CD4-positive, alpha-beta T cell treated with Interleukin-15 for 1 hour (primary cell): ENCODE measurements at regions not wholly inside any gene's neighbourhood (a gene's known extent, or its start where the extent isn't known, plus 50 kb on each side); places are given as distances from the start of the nearest gene placed in this dataset.

Experiments
- DNase-seq: peaks from one replicate; pipeline ENCODE4 v3.0.0-alpha.2; 2020

GRCh38 chr12:91918431-91918830, 227.2 kb downstream of the BTG1 start:
- no peak for DNase-seq

- DNase-seq = no peak
These were observed 230.9 kb downstream of the BTG1 start for GRCh38 chr12:91914701-91915100.

- DNase-seq = no peak
These were observed 232.0 kb downstream of the BTG1 start for GRCh38 chr12:91913651-91914050.

GRCh38 chr12:91913124-91913523, 232.5 kb downstream of the BTG1 start:
- DNase-seq = no peak

GRCh38 chr12:91912178-91912577, 233.5 kb downstream of the BTG1 start:
- DNase-seq = no peak

- DNase-seq = no peak
These were observed 234.7 kb downstream of the BTG1 start for GRCh38 chr12:91910871-91911388.

DNA sequence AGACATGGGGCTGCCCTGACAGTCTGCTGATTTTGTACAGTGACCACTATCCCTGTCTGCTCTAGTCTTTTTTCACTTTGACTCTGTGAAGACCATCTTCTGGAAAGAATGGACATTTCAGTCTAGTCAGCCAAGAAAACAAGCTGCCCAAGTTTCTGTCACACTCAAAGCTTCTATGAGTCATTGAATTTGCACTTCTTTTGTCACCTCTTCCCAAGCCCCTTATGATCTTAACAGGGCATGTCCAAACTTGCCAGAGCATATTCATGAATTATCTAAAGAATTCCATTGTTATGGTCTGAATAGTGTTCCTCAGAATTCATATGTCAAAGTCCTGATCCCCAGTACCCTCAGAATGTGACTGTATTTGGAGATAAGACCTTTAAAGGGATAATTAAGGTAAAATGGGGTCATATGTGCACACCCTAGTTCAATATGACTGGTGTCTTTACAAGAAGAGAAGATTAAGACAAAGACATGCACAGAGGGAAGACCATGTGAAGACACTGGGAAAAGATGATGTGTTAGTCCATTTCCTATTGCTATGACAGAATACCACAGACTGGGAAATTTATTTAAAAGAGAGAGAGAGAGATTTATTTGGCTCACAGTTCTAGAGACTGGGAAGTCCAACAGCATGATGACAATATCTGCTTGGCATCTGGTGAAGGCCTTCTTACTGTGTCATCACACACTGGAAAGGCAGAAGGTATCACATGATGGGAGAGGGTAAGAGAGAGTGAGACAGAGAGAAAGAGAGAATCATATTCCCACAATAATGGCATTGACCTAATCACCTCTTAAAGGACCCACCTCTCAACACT, 242.6 kb downstream of the BTG1 start:
- no peak for DNase-seq

- no peak for DNase-seq
These were observed 244.1 kb downstream of the BTG1 start for GRCh38 chr12:91901381-91902074.

- no peak for DNase-seq
These were observed 244.7 kb downstream of the BTG1 start for GRCh38 chr12:91900971-91901370.

DNA sequence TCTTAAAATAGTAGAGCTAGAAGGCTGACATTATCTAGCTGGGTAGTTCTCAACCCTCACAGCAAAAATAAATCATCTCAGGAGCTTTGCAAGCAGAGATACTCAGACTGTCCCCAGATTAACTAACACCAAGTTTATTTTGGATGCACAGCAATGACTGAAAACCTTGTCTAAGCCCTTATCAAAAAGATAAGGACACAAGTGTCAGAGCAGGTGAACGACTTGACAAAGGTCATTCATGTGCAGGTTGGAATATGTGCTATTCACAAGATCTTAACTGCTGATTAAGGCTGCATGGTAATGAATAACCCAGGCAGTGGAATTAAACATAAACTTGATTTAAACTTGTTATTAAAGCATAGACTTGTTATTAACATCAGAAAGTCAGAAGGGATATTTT, 246.6 kb downstream of the BTG1 start:
- no peak for DNase-seq

- DNase-seq = no peak
These were observed 248.6 kb downstream of the BTG1 start for GRCh38 chr12:91897025-91897515.

- DNase-seq = no peak
These were observed 249.2 kb downstream of the BTG1 start for GRCh38 chr12:91896286-91897024.

DNA sequence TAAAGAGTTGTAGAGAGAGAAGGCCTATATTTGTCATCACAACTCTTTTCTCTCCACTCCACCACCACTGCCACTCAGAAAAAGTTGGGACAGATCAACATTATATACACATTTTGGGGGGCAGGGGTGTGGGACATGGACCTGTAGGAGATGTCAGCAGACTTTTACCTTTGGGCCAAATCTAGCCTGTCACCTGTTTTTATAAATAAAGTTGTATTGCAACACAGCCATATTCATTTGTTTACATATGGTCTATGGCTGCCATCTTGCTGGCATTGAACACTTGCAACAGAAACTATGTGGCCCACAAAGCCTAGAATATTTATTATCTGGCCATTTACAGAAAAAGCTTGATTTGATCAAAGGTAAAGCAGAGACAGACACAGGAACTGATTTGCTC, 250.7 kb downstream of the BTG1 start:
- no peak for DNase-seq

- DNase-seq = no peak
These were observed 252.2 kb downstream of the BTG1 start for GRCh38 chr12:91893476-91893875.

GRCh38 chr12:91892081-91892855, 253.4 kb downstream of the BTG1 start:
- DNase-seq = no peak

- no peak for DNase-seq
These were observed 254.9 kb downstream of the BTG1 start for GRCh38 chr12:91890742-91891141.

GRCh38 chr12:91889910-91890309, 255.7 kb downstream of the BTG1 start:
- no peak for DNase-seq

DNA sequence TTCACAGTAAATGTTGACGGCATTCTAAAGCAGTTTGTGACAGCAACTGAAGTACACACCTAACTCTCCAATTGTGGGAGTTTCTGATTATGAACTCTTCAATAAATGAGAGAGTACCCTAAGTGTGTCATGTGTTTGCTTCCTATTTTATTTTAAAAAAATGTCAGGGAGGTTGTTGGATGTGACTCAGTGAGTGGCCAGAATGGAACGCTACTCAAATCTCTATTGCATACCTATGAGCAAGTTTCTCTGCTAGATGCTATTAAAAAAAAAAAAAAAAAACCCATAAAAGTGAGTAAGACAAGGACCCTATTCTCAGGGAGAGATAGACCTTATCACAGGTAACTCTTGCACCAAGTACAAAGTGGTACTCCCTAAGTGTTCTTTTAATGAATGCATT, 256.6 kb downstream of the BTG1 start:
- DNase-seq = no peak

GRCh38 chr12:91887957-91888356, 257.7 kb downstream of the BTG1 start:
- DNase-seq = no peak

- DNase-seq = no peak
These were observed 259.6 kb downstream of the BTG1 start for GRCh38 chr12:91885851-91886731.

- no peak for DNase-seq
These were observed 261.4 kb downstream of the BTG1 start for GRCh38 chr12:91884230-91884629.
